Astrocyte (in vitro differentiated cells and primary cell): ENCODE measurements at regions not wholly inside any gene's neighbourhood (a gene's known extent, or its start where the extent isn't known, plus 50 kb on each side); places are given as distances from the start of the nearest gene placed in this dataset.
"Not testable (repeated sequence)": the region's sequence is repeated elsewhere in the genome, so short reads cannot be mapped to it uniquely, and the experiment has no call there.

ENCODE experiments used
- DNase-seq: peaks from one replicate; pipeline ENCODE4 v3.0.0-alpha.2; 2010; ENCODE audit warnings: low read depth
- FAIRE-seq: peaks from 2 replicates; lab custom pipeline; 2011; peaks lifted over from hg19 to GRCh38; lab: Jason Lieb, UNC
- H2AFZ ChIP-seq: 2 replicates; pipeline ENCODE4 v1.6.0; 2012; ENCODE audit warnings: low read depth, low read length, inconsistent platforms
- H3K27ac ChIP-seq: 2 replicates; pipeline ENCODE4 v1.5.1; 2011; ENCODE audit warnings: low read depth, low read length, inconsistent platforms
- H3K27me3 ChIP-seq: 2 replicates; pipeline ENCODE4 v1.6.0; 2011; ENCODE audit warnings: low read length, inconsistent platforms; ENCODE audit not compliant: insufficient read depth
- H3K36me3 ChIP-seq: 2 replicates; pipeline ENCODE4 v1.5.1; 2011; ENCODE audit warnings: low read length, inconsistent platforms; ENCODE audit not compliant: insufficient read depth
- H3K4me1 ChIP-seq: 2 replicates; pipeline ENCODE4 v1.5.1; 2011; ENCODE audit warnings: low read length, inconsistent platforms; ENCODE audit not compliant: insufficient read depth
- H3K4me2 ChIP-seq: 2 replicates; pipeline ENCODE4 v1.6.0; 2012; ENCODE audit warnings: low read length, inconsistent platforms
- H3K4me3 ChIP-seq: 2 replicates; pipeline ENCODE4 v1.5.1; 2011; ENCODE audit warnings: low read depth, mild to moderate bottlenecking, low read length, inconsistent platforms; ENCODE audit not compliant: insufficient read depth
- H3K79me2 ChIP-seq: 2 replicates; pipeline ENCODE4 v1.6.0; 2012; ENCODE audit warnings: mild to moderate bottlenecking, low read length, inconsistent platforms; ENCODE audit not compliant: insufficient read depth
- H3K9ac ChIP-seq: 2 replicates; pipeline ENCODE4 v1.6.0; 2012; ENCODE audit warnings: mild to moderate bottlenecking, low read length, inconsistent platforms
- H3K9me3 ChIP-seq: 2 replicates; pipeline ENCODE4 v1.5.1; 2012; ENCODE audit warnings: low read depth, mild to moderate bottlenecking, low read length, inconsistent platforms; ENCODE audit not compliant: insufficient read depth
- H4K20me1 ChIP-seq: 2 replicates; pipeline ENCODE4 v1.6.0; 2012; ENCODE audit warnings: low read length, inconsistent platforms; ENCODE audit not compliant: insufficient read depth
- H3K27ac Mint-ChIP-seq: one replicate; pipeline ENCODE4 v1.8.0; 2021; ENCODE audit warnings: mild to moderate bottlenecking, mixed read lengths; ENCODE audit not compliant: unreplicated experiment
- H3K27me3 Mint-ChIP-seq: one replicate; pipeline ENCODE4 v1.8.0; 2021; ENCODE audit warnings: low read depth, mixed read lengths; ENCODE audit not compliant: unreplicated experiment
- H3K36me3 Mint-ChIP-seq: one replicate; pipeline ENCODE4 v1.8.0; 2021; ENCODE audit warnings: low read depth, mixed read lengths; ENCODE audit not compliant: unreplicated experiment
- H3K4me1 Mint-ChIP-seq: one replicate; pipeline ENCODE4 v1.8.0; 2021; ENCODE audit warnings: low read depth, mixed read lengths; ENCODE audit not compliant: unreplicated experiment
- H3K4me3 Mint-ChIP-seq: one replicate; pipeline ENCODE4 v1.8.0; 2021; ENCODE audit warnings: mild to moderate bottlenecking, moderate library complexity, mixed read lengths; ENCODE audit not compliant: unreplicated experiment
- H3K9me3 Mint-ChIP-seq: one replicate; pipeline ENCODE4 v1.8.0; 2021; ENCODE audit warnings: mild to moderate bottlenecking, mixed read lengths; ENCODE audit not compliant: unreplicated experiment
- CTCF ChIP-seq: IDR thresholded peaks from 2 replicates; pipeline ENCODE4 v1.5.1; 2011; ENCODE audit warnings: low read depth, mild to moderate bottlenecking, inconsistent platforms, low read length, moderate library complexity; ENCODE audit not compliant: insufficient read depth
- EZH2 ChIP-seq: IDR thresholded peaks from 2 replicates; pipeline ENCODE4 v1.6.1; 2012; ENCODE audit warnings: mild to moderate bottlenecking, low read length, inconsistent platforms; ENCODE audit not compliant: insufficient read depth

GRCh38 chr4:138588501-138588900 lies 346.4 kb upstream of the SLC7A11 start:
- Mint-ChIP-seq H3K27me3 (no peaks in the 10 kb centered on the region), H3K4me1 (no peaks in the 10 kb centered on the region), H3K36me3 (no peaks in the 10 kb centered on the region), H3K9me3 (no peaks in the 10 kb centered on the region), H3K27ac (no peak overlapping the region), H3K4me3 (no peak overlapping the region)
- Histone ChIP-seq H3K79me2 (no peaks in the 10 kb centered on the region), H3K27ac (no peak overlapping the region), H4K20me1 (no peaks in the 10 kb centered on the region), H3K4me3 (no peak overlapping the region), H3K36me3 (no peaks in the 10 kb centered on the region), H3K4me1 (no peaks in the 10 kb centered on the region), H3K4me2 (no peak overlapping the region), H3K9ac (no peak overlapping the region), H3K27me3 (no peaks in the 10 kb centered on the region), H2AFZ (no peak overlapping the region), H3K9me3 (no peaks in the 10 kb centered on the region)
- no peak for TF ChIP-seq EZH2
- TF ChIP-seq CTCF: no peak
- no peak for DNase-seq
- FAIRE-seq: no peak

- Histone ChIP-seq H3K27me3 (no peaks in the 10 kb centered on the region), H3K36me3 (no peaks in the 10 kb centered on the region), H3K4me3 (no peak overlapping the region), H3K9me3 (no peaks in the 10 kb centered on the region), H3K79me2 (no peaks in the 10 kb centered on the region), H3K4me1 (no peaks in the 10 kb centered on the region), H3K9ac (no peak overlapping the region), H2AFZ (no peak overlapping the region), H3K27ac (no peak overlapping the region), H4K20me1 (no peaks in the 10 kb centered on the region), H3K4me2 (no peak overlapping the region)
- Mint-ChIP-seq H3K27ac (no peak overlapping the region), H3K27me3 (no peaks in the 10 kb centered on the region), H3K4me1 (no peaks in the 10 kb centered on the region), H3K4me3 (no peak overlapping the region), H3K9me3 (peaks cover 17% of the 10 kb centered on the region), H3K36me3 (no peaks in the 10 kb centered on the region)
- FAIRE-seq (no peak), DNase-seq (no peak)
- TF ChIP-seq EZH2 (no peak), CTCF (no peak)
Measured at GRCh38 chr4:138579146-138579545, 337.0 kb upstream of the SLC7A11 start.

- not testable (repeated sequence) for H3K4me3 Mint-ChIP-seq
Measured at GRCh38 chr4:138577826-138578225, 335.7 kb upstream of the SLC7A11 start.

More at GRCh38 chr4:138577826-138578225, 335.7 kb upstream of the SLC7A11 start:
- not testable (repeated sequence) for H3K4me1 ChIP-seq, H3K27ac Mint-ChIP-seq, H3K9ac ChIP-seq, H4K20me1 ChIP-seq, H2AFZ ChIP-seq, FAIRE-seq, H3K27me3 Mint-ChIP-seq, H3K4me1 Mint-ChIP-seq, H3K27me3 ChIP-seq, H3K27ac ChIP-seq, DNase-seq, H3K79me2 ChIP-seq, H3K36me3 Mint-ChIP-seq, H3K36me3 ChIP-seq, H3K9me3 ChIP-seq, H3K4me3 ChIP-seq, H3K4me2 ChIP-seq
- peaks cover 17% of the 10 kb centered on the region for H3K9me3 Mint-ChIP-seq
- peak; percentile 11 for TF ChIP-seq CTCF
